Fibroblast of lung (primary cell): ENCODE measurements at regions not wholly inside any gene's neighbourhood (a gene's known extent, or its start where the extent isn't known, plus 50 kb on each side); places are given as distances from the start of the nearest gene placed in this dataset.

Experiments used
- CTCF ChIP-seq, 2 donors: IDR thresholded peaks in 1 of 2; conservative IDR thresholded peaks in 1 of 2; 1 replicate in 1 of 2; 2 replicates in 1 of 2; pipeline ENCODE4 v1.5.1; 2011 to 2012; ENCODE audit warnings: low read length in 2 of 2, control low read depth in 1 of 2, inconsistent platforms in 1 of 2, low read depth in 1 of 2, mild to moderate bottlenecking in 1 of 2
- EZH2 ChIP-seq: IDR thresholded peaks from 2 replicates; pipeline ENCODE4 v1.5.1; 2012; ENCODE audit warnings: low read length, control low read depth, mild to moderate bottlenecking; ENCODE audit errors: missing control alignments

DNA sequence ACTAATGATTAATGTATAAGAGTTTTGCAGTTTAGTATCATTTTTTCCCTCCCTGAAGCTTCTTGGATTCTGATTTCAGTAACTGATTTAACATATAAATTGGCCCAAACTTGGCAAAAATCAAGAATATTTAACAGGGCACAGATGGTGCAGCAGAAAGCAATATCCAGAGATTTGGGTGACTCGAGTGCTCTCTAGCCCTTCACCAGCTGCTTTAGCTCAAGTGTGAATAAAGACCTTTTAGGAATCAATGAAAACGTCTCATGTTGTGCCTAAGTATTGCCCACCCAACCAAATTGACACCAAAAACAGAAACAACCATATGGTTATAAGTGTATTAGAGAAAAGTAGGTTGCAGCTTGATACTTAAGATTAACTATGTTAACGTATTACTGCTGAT, 933.4 kb upstream of the PTPRD start:
- no peak for TF ChIP-seq CTCF (conservative IDR thresholded peaks at IDR 0.05 in 1 of 2, IDR thresholded peaks at IDR 0.05 in 1 of 2; ENCODE audit: low read depth in 1 of 2, low read length in 2 of 2)
- TF ChIP-seq EZH2 = no peak
